Glutamatergic neuron (in vitro differentiated cells): ENCODE measurements at regions not wholly inside any gene's neighbourhood (a gene's known extent, or its start where the extent isn't known, plus 50 kb on each side); places are given as distances from the start of the nearest gene placed in this dataset.

ENCODE experiments used
- DNase-seq: peaks from one replicate; pipeline ENCODE4 v3.0.0; 2022
- H3K27ac Mint-ChIP-seq: one replicate; pipeline ENCODE4 v1.8.0; 2020; ENCODE audit warnings: mild to moderate bottlenecking, mixed read lengths, inconsistent platforms; ENCODE audit not compliant: unreplicated experiment
- H3K27me3 Mint-ChIP-seq: one replicate; pipeline ENCODE4 v1.8.0; 2020; ENCODE audit warnings: mild to moderate bottlenecking, moderate library complexity, mixed read lengths, inconsistent platforms; ENCODE audit not compliant: unreplicated experiment
- H3K36me3 Mint-ChIP-seq: one replicate; pipeline ENCODE4 v1.8.0; 2020; ENCODE audit warnings: mild to moderate bottlenecking, mixed read lengths, inconsistent platforms; ENCODE audit not compliant: unreplicated experiment
- H3K4me1 Mint-ChIP-seq: one replicate; pipeline ENCODE4 v1.8.0; 2020; ENCODE audit warnings: mild to moderate bottlenecking, low read depth, mixed read lengths, inconsistent platforms; ENCODE audit not compliant: unreplicated experiment
- H3K4me3 Mint-ChIP-seq: one replicate; pipeline ENCODE4 v1.8.0; 2020; ENCODE audit warnings: mild to moderate bottlenecking, mixed read lengths, inconsistent platforms; ENCODE audit not compliant: unreplicated experiment
- H3K9me3 Mint-ChIP-seq: one replicate; pipeline ENCODE4 v1.8.0; 2020; ENCODE audit warnings: mild to moderate bottlenecking, moderate library complexity, mixed read lengths, inconsistent platforms; ENCODE audit not compliant: unreplicated experiment
- TF ChIP-seq, protein P1 (sequence below): fragments of 200-600 bp; sonication (generic); IDR thresholded peaks from one replicate; pipeline ENCODE4 v1.5.0; 2021; ENCODE audit not compliant: partially characterized antibody, unreplicated experiment

DNA sequence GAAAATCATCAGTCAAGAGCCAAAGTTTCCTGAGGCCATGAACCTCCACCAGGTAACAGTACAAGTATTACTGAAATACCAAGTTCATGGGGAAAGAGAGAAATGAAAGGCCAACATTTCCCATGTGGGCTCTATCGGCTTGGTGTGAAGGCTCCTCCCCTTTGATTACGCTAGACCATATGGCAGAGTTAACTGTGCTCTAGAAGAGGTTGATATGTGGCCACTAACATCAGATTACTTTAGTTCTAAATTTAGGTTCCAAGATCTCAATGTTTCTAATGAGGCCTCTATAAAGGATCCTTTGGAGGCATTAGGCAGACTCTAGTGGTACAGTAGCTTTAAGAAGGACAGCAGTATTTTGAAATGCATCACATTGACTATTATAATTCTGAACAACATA, 127.1 kb downstream of the SEMA6D start:
- DNase-seq: no peak
- H3K9me3 Mint-ChIP-seq: peaks cover 1% of the 10 kb centered on the region
- TF ChIP-seq, protein P1, sequence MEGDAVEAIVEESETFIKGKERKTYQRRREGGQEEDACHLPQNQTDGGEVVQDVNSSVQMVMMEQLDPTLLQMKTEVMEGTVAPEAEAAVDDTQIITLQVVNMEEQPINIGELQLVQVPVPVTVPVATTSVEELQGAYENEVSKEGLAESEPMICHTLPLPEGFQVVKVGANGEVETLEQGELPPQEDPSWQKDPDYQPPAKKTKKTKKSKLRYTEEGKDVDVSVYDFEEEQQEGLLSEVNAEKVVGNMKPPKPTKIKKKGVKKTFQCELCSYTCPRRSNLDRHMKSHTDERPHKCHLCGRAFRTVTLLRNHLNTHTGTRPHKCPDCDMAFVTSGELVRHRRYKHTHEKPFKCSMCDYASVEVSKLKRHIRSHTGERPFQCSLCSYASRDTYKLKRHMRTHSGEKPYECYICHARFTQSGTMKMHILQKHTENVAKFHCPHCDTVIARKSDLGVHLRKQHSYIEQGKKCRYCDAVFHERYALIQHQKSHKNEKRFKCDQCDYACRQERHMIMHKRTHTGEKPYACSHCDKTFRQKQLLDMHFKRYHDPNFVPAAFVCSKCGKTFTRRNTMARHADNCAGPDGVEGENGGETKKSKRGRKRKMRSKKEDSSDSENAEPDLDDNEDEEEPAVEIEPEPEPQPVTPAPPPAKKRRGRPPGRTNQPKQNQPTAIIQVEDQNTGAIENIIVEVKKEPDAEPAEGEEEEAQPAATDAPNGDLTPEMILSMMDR: no peak
- H3K4me3 Mint-ChIP-seq: no peak overlapping the region
- H3K27me3 Mint-ChIP-seq: peaks cover 2% of the 10 kb centered on the region
- no peaks in the 10 kb centered on the region for H3K36me3 Mint-ChIP-seq
- peaks cover 3% of the 10 kb centered on the region for H3K4me1 Mint-ChIP-seq
- no peak overlapping the region for H3K27ac Mint-ChIP-seq

DNA sequence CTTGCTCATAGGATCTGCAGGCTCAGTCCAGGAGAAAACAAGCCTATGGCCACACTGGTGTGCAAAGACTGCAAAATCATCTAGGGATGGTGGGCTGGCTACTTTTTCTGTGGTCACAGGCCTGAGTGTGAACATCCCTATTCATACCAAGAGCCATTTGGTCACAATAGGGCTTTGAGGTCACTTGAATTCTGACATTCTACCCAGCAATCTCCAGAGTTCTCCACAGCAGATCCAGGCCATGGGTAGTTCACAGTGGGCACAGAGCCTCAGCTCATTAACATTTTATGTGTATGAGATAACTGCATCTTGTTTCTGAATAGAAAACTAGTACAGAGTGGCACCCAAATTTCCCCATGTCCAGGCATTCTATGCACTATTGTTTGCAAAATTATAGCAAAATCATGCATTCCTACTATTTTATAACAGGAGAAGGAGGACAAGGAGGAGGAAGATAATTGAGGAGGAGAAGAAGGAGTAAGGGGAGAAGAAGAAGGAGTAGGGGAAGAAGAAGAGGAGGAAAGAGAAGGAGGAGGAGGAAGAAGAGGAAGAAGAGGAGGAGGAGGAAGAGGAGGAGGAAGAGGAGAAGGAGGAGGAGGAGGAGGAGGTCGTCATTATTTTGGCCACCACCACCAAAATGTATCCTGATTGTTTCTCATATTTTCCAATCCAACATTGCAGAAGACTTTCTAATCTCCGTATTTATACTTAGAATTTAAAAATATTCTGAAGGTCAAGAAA, 129.0 kb downstream of the SEMA6D start:
- H3K4me3 Mint-ChIP-seq: no peak overlapping the region
- H3K4me1 Mint-ChIP-seq: peaks cover 2% of the 10 kb centered on the region
- peaks cover 2% of the 10 kb centered on the region for H3K27me3 Mint-ChIP-seq

DNA sequence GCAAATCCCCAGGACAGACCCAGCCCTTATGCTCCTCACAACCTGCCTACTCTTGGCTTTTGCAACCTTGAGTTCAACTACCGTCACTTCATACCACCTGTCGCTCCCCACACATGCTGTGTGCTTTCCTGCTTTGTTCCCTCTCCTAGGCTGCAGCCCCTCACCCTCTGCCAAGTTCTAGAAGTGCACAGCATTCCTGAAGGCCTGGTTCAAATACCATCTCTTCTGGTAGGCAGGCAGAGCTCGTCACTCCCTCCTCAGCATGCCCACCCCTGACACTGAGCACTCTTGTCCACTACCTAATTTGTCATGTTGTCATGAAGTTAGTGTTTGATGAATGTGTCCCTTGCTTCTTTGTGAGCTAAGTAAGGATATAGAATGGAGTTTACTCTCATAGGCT, 129.6 kb downstream of the SEMA6D start:
- Mint-ChIP-seq H3K9me3 (peaks cover 1% of the 10 kb centered on the region), H3K27ac (no peak overlapping the region), H3K27me3 (peaks cover 2% of the 10 kb centered on the region)

More for the DNA sequence above, 129.0 kb downstream of the SEMA6D start:
- no peak for DNase-seq
- peaks cover 1% of the 10 kb centered on the region for H3K9me3 Mint-ChIP-seq
- no peaks in the 10 kb centered on the region for H3K36me3 Mint-ChIP-seq
- H3K27ac Mint-ChIP-seq: no peak overlapping the region
- TF ChIP-seq, protein P1: no peak

DNA sequence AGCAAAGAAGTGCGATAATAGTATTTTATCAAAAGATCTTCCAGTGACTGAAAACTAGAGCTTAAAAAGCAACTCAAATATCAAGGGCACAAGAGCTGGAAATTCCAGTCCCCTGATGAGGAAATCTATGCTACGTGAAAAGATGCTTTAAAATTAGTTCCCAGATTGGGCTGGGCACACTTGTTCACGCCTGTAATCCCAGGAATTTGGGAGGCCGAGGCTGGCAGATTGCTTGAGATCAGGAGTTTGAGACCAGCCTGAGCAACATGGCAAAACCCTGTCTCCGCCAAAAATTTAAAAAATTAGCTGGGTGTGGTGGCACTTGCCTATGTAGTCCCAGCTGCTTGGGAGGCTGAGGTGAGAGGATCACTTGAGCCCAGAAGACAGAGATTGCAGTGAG, 138.8 kb downstream of the SEMA6D start:
- Mint-ChIP-seq H3K27ac (no peak overlapping the region), H3K4me3 (no peak overlapping the region), H3K36me3 (no peaks in the 10 kb centered on the region), H3K9me3 (no peaks in the 10 kb centered on the region), H3K27me3 (no peaks in the 10 kb centered on the region), H3K4me1 (peaks cover 17% of the 10 kb centered on the region)
- TF ChIP-seq, protein P1: no peak
- no peak for DNase-seq

More for the DNA sequence above, 129.6 kb downstream of the SEMA6D start:
- H3K4me3 Mint-ChIP-seq: no peak overlapping the region
- no peaks in the 10 kb centered on the region for H3K36me3 Mint-ChIP-seq
- DNase-seq: no peak
- H3K4me1 Mint-ChIP-seq: peaks cover 2% of the 10 kb centered on the region
- TF ChIP-seq, protein P1: no peak

DNA sequence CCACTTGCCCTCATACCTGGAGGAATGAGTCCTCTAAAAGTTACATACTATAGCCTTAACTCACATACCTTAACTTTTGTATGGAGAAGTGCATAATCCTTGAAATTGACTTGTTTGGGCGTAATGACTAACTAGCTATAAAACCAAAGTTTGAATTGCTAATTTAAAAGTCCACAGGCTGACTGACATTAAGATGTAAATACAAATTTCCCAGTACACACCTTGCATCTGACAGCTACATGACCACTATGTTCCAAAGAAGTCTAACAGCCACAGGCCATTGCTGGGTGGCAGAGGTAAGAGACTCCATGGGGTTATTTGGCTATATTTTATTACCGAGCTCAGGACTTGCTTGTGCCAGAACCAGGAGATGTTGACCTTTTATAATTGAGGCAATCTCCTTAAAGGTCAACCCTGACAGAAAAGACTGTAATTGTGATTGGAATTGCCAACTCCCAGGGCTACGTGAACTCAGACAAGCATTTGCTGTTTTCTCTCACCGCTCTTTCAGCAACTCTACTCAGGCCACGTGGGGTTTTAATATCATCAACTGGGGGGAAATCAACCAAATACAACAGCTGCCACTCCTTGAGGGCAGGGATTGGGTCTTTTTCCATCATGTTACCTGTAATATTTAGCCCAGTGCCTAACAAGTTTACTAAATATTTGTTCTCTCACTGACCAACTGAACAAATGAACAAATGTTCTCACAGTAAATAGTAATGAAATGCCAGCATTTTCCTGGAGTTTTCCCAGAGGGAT, 139.9 kb downstream of the SEMA6D start:
- Mint-ChIP-seq H3K4me3 (no peak overlapping the region), H3K36me3 (no peaks in the 10 kb centered on the region), H3K9me3 (no peaks in the 10 kb centered on the region), H3K27me3 (no peaks in the 10 kb centered on the region), H3K4me1 (peaks cover 24% of the 10 kb centered on the region), H3K27ac (no peak overlapping the region)
- DNase-seq: no peak
- TF ChIP-seq, protein P1: no peak
